OCI-LY3 (cell line): ENCODE measurements at regions not wholly inside any gene's neighbourhood (a gene's known extent, or its start where the extent isn't known, plus 50 kb on each side); places are given as distances from the start of the nearest gene placed in this dataset.

Source experiments
- CTCF ChIP-seq: fragments of 200-600, 300-600 bp; sonication (generic); IDR thresholded peaks from 2 replicates; pipeline ENCODE4 v1.5.1; 2014; ENCODE audit warnings: antibody characterized with exemption, low read length, low read depth
- EZH2phosphoT487 ChIP-seq: fragments of 200-600 bp; shearing (Covaris generic); IDR thresholded peaks from 2 replicates; pipeline ENCODE4 v1.6.1; 2018; ENCODE audit warnings: antibody characterized with exemption, mixed run types, low read depth

GRCh38 chr4:60117726-60118323, 1082.3 kb upstream of the ADGRL3 start:
- TF ChIP-seq CTCF (no peak), EZH2phosphoT487 (no peak)
